ENCODE measurements at regions not wholly inside any gene's neighbourhood (a gene's known extent, or its start where the extent isn't known, plus 50 kb on each side); places are given as distances from the start of the nearest gene placed in this dataset.

- TF ChIP-seq CTCF (optimal IDR thresholded peaks at IDR 0.05 in 1 of 3, IDR thresholded peaks at IDR 0.05 in 1 of 3, conservative IDR thresholded peaks at IDR 0.05 in 1 of 3; ENCODE audit: extremely low read depth in 1 of 3, insufficient read depth in 2 of 3, low read length in 3 of 3): no peak
- TF ChIP-seq EZH2 (IDR thresholded peaks at IDR 0.05; ENCODE audit: low read length): no peak
These were observed 145.2 kb downstream of the FOXD2 start for GRCh38 chr1:47582891-47583608.
